Stimulated activated naive CD4-positive, alpha-beta T cell (primary cell): ENCODE measurements at regions not wholly inside any gene's neighbourhood (a gene's known extent, or its start where the extent isn't known, plus 50 kb on each side); places are given as distances from the start of the nearest gene placed in this dataset.

Experiments used
- DNase-seq, 6 experiments: peaks; one replicate each; lab custom pipeline; 2025; lab: John Stamatoyannopoulos, UW

DNA sequence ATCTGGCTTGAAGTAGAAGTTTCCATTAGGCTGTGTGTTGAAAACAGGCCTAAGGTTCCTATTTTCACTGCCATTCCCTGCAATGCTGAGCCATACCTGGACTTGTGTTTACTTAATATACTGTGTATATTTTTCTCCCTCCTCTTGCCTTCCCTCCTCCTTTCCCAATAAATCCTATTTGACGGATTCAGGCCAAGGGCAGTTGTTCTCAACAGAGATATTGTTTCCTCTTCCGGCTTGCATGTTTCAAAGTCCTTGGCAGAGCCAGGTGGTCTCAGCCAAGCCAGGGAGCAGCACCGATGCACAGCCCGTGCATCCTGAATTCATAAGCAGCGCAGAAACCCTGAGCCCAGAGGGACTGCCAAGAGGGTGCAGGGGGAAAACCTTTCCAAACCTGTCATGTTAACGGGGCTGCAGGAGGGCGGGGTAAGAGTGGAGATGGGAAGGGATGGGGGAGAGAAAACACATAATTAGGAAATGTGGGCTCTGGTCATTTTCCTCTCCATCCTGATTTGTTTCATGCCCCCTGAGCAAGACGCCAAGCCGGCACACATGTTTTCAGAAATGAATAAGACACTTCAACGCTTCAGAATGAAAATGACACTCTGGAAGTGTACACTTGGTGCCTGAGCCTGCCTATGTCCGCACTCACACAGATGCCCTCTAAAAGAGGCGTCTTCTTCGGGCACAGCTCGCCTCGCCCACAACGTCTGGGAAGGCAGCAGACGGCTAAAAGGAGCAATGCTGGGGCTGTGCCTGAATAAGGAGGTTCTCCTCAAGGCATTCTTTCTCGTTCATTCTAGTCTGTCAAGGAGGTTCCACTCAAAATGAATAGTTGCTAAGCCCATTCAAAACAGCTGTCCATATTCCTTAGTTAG is 149.3 kb upstream of the UBL3 start:
- no peak for DNase-seq

DNA sequence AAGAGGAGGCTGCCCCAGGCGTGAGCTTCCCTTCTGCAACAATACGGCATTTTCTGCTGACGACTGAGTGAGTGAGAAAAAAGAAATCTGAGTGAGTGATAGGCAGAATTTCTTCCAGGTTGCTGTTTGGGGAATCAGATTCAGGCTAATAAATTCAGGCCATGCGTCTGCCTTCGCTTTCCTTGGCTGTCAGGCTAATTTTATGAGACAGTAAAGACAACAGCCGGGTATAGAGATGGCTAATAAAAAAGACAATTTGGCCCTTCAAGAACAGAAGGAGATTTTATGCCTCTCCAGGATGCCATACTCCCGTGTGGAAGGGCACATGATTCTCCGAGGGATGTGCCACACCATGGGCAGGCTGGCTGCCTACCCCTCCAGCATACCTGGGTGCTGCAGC is 145.9 kb upstream of the UBL3 start:
- no peak for DNase-seq

DNA sequence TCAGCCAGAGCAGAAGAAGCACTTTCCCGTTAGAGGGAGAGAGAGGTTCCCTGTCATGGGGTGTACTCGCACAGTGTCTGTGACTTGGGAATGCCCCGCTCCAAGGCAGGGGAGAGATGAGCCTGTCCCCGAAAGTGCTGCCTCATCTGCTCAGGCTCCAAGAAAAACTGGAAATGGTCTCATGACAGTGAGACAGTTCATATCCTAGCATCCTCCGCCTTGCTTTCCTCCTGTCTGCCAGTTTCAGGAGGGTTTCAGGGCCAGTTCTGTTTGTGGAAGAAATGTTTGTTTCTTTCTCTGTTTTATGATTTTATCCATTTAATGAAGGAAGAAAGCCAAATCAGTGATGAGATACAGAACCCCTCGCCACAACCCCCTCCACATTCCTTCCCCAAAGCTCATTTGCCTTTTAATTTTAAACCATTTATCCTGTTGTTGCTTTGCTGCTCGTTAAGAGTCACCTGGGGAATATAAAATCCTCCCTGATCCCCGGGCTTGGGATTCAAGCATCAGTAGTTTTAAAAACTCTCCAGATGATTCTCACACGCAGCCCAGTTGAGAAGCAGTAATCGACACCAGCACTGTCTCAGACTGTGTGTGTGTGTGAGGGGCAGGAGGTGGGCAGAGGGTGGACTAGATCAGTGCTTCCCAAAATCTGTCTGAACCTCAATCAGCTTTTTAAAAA is 144.6 kb upstream of the UBL3 start:
- no peak for DNase-seq

- no peak for DNase-seq
Observed at GRCh38 chr13:29993716-29994488, 143.5 kb upstream of the UBL3 start.

- DNase-seq, result no peak
Observed at GRCh38 chr13:29993196-29993595, 142.8 kb upstream of the UBL3 start.

DNA sequence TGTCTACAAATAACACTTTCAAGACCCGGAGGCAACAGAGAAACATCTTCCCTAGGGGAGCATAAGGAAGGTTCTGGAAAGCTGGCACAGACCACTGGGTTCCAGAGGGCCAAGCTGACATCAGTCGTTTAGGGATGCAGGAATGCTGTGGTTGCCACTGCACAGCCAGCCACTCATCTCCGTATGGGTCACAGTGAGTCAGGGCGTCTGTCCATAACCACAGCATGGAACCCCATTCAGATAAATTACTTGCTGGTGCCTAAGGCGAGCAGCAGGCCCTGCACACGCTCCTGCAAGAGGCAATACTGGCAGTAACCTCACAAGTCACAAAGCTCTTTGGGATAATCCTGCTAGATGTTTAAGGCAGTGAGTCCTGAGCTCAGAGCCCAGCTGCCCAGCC is 140.9 kb upstream of the UBL3 start:
- DNase-seq, result no peak

DNA sequence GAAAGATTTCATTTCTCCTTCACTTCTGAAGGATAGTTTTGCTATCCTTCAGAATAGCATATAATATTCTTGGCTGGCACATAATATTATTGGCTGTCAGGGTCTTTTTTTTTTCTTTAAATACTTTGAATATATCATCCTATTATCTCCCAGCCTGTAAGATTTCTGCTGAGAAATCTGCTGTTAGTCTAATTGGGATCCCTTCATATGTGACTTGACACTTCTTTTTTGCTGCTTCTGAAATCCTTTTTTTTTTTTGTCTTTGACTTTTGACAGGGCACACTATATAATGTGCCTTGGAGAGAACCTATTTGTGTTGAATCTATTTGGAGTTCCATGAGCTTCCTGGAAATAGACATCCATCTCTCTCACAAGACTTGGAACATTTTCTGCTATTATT is 136.9 kb upstream of the UBL3 start:
- DNase-seq, result no peak

- DNase-seq, result no peak
Observed at GRCh38 chr13:29980339-29980738, 129.9 kb upstream of the UBL3 start.

DNA sequence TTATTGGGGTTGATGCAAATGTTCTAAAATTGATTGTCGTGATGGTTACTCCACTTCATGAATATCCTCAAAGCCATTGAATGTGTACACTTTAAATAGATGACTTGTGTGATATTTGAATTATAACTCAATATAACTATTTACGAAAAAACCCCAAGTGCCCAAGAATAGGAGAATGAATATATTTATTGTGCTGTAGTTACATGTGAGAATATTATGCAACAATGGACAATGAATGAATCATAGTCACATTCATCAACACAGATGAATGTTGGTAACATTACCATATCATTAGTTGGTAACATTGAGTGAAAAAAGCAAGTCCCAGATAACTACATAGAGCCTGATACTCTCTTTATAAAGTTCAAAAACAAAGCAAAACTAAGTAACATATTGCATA is 127.8 kb upstream of the UBL3 start:
- no peak for DNase-seq

DNA sequence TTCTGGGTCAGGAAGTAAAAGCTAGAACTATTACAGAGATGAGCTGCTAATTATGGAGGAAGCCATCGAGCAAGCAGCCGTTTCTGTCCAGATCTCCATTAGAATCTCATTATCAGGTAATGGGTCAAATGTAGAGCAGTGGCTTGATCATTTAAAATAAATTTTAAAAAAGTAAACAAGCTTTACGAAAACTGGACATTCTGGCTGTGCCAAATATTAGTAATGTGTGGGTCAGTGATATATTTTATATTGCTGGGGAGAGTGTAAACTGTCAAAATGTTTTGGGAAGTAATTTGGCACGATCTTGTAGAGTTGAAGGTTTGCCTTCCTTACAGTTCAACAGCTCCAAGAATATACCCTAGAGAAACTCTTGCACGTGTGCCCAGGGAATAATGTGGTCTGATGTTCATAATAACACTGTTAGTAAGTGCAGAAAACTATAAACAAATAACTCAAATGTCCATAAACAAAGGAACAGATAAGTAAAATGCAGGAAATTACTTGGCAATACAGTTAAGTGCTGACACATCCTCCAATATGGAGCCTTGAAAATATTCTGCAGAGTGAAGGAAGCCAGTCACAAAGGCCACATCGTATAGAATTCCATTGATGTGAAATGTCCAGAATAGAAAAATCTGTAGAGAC is 127.2 kb upstream of the UBL3 start:
- no peak for DNase-seq

GRCh38 chr13:29976535-29976934 is 126.1 kb upstream of the UBL3 start:
- DNase-seq, result no peak

DNA sequence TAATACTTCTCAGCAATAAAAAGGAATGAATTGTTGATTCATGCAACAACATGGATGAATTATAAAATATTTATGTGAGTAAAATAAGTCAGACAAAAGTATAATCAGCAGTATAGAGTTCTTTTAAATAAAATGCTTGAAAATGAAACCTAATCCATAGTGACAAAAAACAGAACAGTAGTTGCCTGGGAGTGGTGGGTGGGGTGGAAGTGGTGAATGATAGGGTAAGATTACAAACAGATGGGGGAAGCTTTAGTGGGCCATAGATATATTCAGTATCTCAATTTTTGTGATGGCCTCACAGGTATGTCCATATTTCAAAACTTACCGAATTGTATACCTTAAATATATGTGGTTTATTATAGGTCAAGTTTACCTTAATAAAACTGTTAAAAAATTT is 124.9 kb upstream of the UBL3 start:
- DNase-seq, result no peak

- DNase-seq, result no peak
Observed at GRCh38 chr13:29969286-29969685, 118.9 kb upstream of the UBL3 start.

GRCh38 chr13:29964181-29964845 is 113.9 kb upstream of the UBL3 start:
- DNase-seq, result no peak

DNA sequence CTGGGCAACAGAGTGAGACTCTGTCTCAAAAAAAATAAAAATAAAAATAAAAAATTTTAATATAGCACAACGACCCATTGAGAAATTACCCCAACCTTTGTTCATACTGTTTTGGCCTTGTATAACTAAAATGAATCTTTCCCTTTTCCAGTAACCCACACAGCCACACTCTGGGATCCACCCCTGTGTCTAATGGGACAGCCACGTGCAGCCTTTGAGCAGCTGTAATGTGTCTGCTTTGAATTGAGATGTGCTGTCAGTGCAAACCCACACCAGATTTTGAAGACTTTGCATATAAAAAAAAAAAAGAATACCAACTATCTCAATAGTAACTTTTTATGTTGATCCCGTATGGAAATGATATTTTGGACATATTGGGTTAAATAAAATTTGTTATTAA is 112.7 kb upstream of the UBL3 start:
- DNase-seq, result no peak

DNA sequence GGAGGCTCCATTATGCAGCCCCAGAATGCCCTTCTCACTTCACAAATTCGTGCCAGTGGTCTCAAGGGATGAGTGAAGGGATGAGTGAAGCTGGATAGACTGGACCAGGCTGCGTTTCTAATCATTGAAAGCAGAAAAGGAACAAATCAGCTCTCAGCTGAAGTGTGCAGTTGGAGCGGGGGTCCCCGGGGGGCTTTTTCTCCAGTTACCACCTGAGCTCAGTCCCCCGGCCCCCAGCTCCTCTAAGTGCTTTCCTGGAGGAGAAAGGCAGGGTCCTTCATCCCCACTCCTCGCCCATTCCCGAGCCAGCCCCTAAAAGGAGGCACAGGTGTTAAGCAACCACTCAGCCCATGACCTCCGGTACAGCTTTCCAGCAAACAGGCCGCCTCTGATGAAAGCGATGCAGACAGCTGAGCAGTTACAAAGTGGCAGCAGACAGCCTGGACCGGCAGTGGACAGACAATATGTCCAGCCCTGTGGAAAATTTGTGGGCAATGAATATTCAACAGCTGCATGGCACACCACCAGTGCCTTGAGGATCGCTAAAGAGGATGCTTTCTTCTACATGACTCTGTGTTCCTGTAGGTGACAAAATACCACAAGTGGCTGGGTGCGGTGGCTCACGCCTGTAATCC is 110.7 kb upstream of the UBL3 start:
- no peak for DNase-seq

DNA sequence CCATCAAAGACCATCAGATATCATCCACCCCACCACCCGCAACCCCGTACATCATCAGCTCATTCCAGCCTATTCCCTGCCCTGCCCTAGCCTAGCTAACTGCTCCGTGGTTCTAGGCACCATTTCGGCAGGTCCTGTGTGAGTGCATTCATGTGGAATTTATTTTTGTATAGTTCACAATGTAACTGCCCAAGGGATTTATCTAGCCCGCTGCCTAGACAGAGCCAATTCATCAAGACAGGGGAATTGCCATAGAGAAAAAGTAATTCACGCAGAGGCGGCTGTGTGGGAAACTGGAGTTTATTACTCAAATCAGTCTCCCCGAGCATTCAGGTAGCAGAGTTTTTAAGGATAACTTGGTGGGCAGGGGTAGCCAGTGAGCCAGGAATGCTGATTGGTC is 109.2 kb upstream of the UBL3 start:
- no peak for DNase-seq

DNA sequence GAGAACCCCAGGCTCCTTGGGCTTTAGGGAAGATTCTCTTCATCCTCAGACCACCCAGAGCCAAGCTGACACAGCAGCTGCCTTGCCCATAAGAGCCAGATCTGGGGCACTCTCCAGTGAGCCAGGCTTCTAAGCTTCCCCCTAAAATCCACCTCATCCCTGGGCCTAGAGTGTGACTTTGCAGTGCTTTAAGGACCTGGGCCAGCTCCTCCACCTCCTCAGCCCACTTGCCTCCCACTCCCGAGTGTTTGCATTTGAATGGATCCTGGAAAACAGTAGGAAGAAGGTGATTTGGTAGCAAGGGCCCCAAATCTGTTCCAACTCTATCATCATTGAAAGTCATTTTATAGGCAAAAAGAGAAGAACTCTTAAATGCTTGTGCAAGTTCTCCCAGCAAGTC is 108.7 kb upstream of the UBL3 start:
- no peak for DNase-seq

GRCh38 chr13:29958476-29958875 is 108.1 kb upstream of the UBL3 start:
- DNase-seq, result peak in 4 of 6 experiments; percentile 14 to 69 (median 56)

DNA sequence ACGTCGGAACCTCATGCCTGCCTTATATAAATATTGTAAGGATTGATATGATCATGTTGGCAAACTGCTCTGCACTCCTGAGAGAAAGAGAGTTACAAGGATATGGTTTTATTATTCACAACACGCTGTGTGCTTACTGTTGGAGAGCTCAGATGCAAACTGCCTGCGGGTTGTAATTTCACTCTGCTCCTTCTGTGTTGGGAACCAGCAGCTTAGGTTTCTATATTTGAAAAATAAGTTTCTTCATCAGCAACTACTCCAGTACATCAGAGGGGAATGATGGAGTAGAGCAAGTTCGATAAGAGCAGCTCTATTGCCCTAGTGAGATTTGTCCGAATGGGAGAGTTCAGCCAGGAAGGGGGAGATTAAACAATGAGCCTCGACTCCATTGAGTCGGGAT is 106.9 kb upstream of the UBL3 start:
- no peak for DNase-seq

DNA sequence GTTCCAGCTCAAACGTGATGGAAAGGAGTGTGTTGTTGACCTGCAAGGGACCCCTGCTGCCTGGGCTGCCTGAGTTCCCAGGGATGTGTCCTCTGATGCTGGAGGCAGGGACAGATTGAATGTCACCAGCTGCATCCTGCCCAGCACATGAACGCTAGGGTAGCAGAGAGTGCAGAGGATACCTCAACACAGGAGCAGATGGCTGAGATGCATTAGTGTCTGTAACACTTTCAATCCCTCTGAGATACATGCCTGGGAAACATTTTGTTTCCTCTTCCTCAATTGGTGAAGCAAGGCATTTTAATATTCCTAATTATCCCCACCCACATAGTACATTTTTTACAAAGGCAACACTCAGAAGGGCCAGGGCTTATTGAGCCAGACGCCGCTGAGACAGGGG is 106.4 kb upstream of the UBL3 start:
- no peak for DNase-seq
